BLaER1 treated with 17β-estradiol and CSF1 and Interleukin-3, amounts not matched to agents 10 nM and 100 nM (cell line): ENCODE measurements at regions not wholly inside any gene's neighbourhood (a gene's known extent, or its start where the extent isn't known, plus 50 kb on each side); places are given as distances from the start of the nearest gene placed in this dataset.
A peak's percentile ranks its signal among the peaks of the same experiment; 100 is the strongest.

Experiments
- H3K27ac ChIP-seq, 11 experiments: shearing (Covaris generic); formaldehyde crosslinking; 2 replicates each; pipeline ENCODE4 v1.8.1; 2022
- H3K27me3 ChIP-seq, 11 experiments: shearing (Covaris generic); formaldehyde crosslinking; 2 replicates each; pipeline ENCODE4 v1.8.1; 2022
- H3K36me3 ChIP-seq, 11 experiments: shearing (Covaris generic); formaldehyde crosslinking; 2 replicates each; pipeline ENCODE4 v1.8.1; 2022
- H3K4me1 ChIP-seq, 10 experiments: shearing (Covaris generic); formaldehyde crosslinking; 2 replicates each; pipeline ENCODE4 v1.8.1; 2022
- H3K4me2 ChIP-seq, 11 experiments: shearing (Covaris generic); formaldehyde crosslinking; 2 replicates each; pipeline ENCODE4 v1.8.1; 2022
- H3K4me3 ChIP-seq, 10 experiments: shearing (Covaris generic); formaldehyde crosslinking; 2 replicates each; pipeline ENCODE4 v1.8.1; 2022
- H3K9ac ChIP-seq, 11 experiments: shearing (Covaris generic); formaldehyde crosslinking; 2 replicates each; pipeline ENCODE4 v1.8.1; 2022
- H3K9me3 ChIP-seq, 11 experiments: shearing (Covaris generic); formaldehyde crosslinking; replicated peaks in 1 of 11; 2 replicates each; pipeline ENCODE4 v1.8.1; 2022
- H4K20me1 ChIP-seq, 11 experiments: shearing (Covaris generic); formaldehyde crosslinking; 2 replicates each; pipeline ENCODE4 v1.8.1; 2022
- Cebpa-rat ChIP-seq, 11 experiments: shearing (Covaris generic); IDR thresholded peaks; 2 replicates each; pipeline ENCODE4 v1.8.1; 2022

DNA sequence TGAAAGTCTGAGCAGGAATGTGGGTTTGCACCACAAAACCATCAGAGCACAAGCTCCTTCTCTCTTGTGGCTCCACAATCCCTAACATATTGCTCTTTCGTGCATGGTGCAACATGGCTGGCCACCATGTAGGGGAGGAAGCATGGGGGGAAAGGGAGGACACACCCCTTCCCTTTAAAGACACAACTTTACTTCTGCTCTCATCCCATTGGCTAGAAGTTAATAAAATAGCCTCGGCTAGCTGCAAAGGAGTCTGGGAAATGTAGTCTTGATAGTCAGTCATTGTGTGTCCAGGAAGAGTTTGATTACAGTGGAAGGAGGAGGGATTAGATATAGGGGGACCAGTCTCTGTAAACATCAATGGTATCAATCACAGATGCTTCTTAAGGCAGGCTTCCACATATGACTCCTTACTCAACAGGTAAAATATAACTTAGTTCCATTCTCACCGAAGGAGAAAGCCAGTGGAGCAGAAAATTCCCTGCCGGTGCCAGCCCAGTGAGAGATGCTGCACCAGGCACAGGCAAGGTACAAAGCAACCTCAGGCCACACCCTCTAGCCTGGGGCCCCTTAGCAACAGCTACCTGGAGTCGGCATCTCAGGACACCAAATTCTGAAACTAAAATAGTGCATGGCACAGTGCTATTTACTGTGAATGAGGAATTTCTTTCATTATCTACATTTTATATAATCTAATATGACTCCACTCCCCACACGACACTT lies 124.7 kb upstream of the CTBP2 start:
- TF ChIP-seq Cebpa-rat (IDR thresholded peaks at IDR 0.05), result no peak
- Histone ChIP-seq H3K4me1 (peaks cover 11 to 18% (median 12%) of the 10 kb centered on the region in 10 experiments), H3K27ac (no peak overlapping the region)

DNA sequence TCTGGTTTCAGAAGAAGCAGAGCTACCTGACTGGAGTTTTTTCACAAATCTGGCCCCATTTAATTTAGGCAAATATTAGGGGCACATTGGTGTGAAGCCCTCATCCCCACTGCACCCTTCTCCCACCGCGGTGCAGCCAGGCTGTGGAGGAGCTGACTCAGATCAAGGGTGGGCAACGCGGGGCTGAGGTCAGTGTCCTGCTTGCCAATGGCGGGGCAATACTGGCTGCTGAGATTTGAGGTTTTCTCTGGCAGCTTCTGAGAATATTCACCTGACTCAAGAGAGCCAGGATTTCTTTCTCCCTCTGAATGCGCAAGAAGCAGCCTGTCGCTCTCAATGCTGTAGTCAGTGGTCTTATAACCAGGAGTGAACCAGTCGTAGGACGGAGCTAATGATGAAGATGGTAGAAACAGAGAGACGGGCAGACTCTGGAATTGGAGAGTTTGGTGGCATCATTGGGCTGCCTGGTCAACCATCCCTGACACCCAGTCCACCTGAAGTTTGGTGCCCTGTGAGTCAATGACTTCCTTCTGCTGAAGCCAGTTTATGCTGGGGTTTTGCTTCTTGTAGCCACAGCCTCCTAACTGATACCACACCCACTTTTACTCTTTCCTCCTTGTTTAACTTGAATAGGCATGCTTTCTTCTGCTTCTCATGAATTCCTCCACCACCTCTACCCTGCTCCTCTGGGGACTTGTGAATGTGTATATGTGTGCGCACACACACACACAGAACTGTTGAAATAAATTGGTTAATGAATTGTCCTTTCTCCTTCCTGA lies 123.7 kb upstream of the CTBP2 start:
- Histone ChIP-seq H3K9me3 (peaks cover 2 to 19% (median 11%) of the 10 kb centered on the region in 11 experiments; a peak in 15 of 22 replicates), H4K20me1 (no peaks in the 10 kb centered on the region), H3K36me3 (no peaks in the 10 kb centered on the region), H3K4me2 (peak overlapping the region in 3 of 11 experiments; percentile 53 to 64 (median 55); a peak in 3 of 22 replicates), H3K27me3 (no peaks in the 10 kb centered on the region), H3K9ac (no peak overlapping the region), H3K27ac (no peak overlapping the region), H3K4me3 (no peak overlapping the region), H3K4me1 (peaks cover 11 to 18% (median 12%) of the 10 kb centered on the region in 10 experiments)
- no peak for TF ChIP-seq Cebpa-rat (IDR thresholded peaks at IDR 0.05)

More for the DNA sequence above, 124.7 kb upstream of the CTBP2 start:
- Histone ChIP-seq H3K4me3 (no peak overlapping the region), H3K36me3 (no peaks in the 10 kb centered on the region), H3K9me3 (peaks cover 7 to 23% (median 14%) of the 10 kb centered on the region in 11 experiments; a peak in 15 of 22 replicates), H3K27me3 (no peaks in the 10 kb centered on the region), H4K20me1 (no peaks in the 10 kb centered on the region), H3K4me2 (no peak overlapping the region), H3K9ac (no peak overlapping the region)

DNA sequence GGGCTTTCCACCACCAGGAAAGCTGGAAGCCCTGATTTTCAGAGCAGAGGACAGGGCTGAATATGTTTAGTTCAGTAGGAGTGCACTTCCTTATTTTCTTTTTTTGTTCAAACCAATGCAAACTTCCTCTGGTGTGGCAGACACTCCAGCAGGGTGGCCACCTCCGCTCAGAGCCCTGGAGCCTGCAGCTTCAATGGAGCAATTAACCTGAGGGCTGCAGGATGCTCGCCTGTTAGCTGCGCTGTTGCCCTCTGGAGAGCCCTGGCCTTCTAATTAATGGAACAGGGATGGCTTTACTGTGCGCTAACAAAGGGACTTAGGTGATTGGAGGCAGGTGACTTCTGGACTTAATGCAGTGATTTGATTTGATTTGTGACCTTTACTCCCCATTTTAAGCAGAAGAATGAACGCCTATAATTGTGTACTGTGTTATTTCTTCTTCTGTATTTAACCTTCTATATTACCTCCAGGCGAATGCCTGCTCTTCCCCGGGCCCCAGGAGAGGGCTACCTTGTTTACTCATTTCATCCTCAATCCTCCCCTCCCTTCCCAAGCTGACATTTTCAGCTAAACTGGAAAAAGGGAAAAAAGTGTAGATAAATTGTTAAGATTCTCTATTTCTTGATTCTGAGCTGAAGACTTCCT lies 123.0 kb upstream of the CTBP2 start:
- no peak overlapping the region for H3K4me3 ChIP-seq
- no peaks in the 10 kb centered on the region for H3K27me3 ChIP-seq
- peak overlapping the region; percentile 29 to 64 (median 49); a peak in 20 of 22 replicates for H3K4me2 ChIP-seq
- no peak overlapping the region for H3K9ac ChIP-seq
- no peak for TF ChIP-seq Cebpa-rat (IDR thresholded peaks at IDR 0.05)
- H3K36me3 ChIP-seq, result no peaks in the 10 kb centered on the region
- no peaks in the 10 kb centered on the region for H4K20me1 ChIP-seq
- peaks cover 11 to 18% (median 12%) of the 10 kb centered on the region in 10 experiments for H3K4me1 ChIP-seq
- H3K9me3 ChIP-seq, result peaks cover 0 to 12% (median 7%) of the 10 kb centered on the region in 11 experiments; a peak in 10 of 22 replicates
- peak overlapping the region in 2 of 11 experiments; percentile 18 to 30; a peak in 1 of 22 replicates for H3K27ac ChIP-seq

GRCh38 chr10:125281091-125281490 lies 120.7 kb upstream of the CTBP2 start:
- Histone ChIP-seq H3K4me3 (no peak overlapping the region), H3K4me2 (no peak overlapping the region), H3K27me3 (no peaks in the 10 kb centered on the region), H3K4me1 (peaks cover 11 to 18% (median 12%) of the 10 kb centered on the region in 10 experiments), H3K9ac (no peak overlapping the region), H3K27ac (no peak overlapping the region), H4K20me1 (no peaks in the 10 kb centered on the region), H3K9me3 (peaks cover 0 to 18% (median 7%) of the 10 kb centered on the region in 11 experiments; a peak in 9 of 22 replicates), H3K36me3 (no peaks in the 10 kb centered on the region)
- no peak for TF ChIP-seq Cebpa-rat (IDR thresholded peaks at IDR 0.05)

- Histone ChIP-seq H3K9ac (no peak overlapping the region), H3K4me2 (no peak overlapping the region), H3K4me1 (peaks cover 0 to 6% (median 0%) of the 10 kb centered on the region in 10 experiments; a peak in 3 of 20 replicates), H3K27ac (no peak overlapping the region), H3K36me3 (no peaks in the 10 kb centered on the region), H3K27me3 (no peaks in the 10 kb centered on the region), H3K4me3 (no peak overlapping the region), H4K20me1 (no peaks in the 10 kb centered on the region), H3K9me3 (peaks cover 0 to 13% (median 4%) of the 10 kb centered on the region in 11 experiments; a peak in 6 of 22 replicates)
- TF ChIP-seq Cebpa-rat (IDR thresholded peaks at IDR 0.05), result peak in 2 of 11 experiments; percentile 27 to 62; a peak in 1 of 22 replicates
Observed at GRCh38 chr10:125276133-125276532, 115.8 kb upstream of the CTBP2 start.

- no peak overlapping the region for H3K27ac ChIP-seq
- no peak for TF ChIP-seq Cebpa-rat (IDR thresholded peaks at IDR 0.05)
- no peak overlapping the region for H3K4me3 ChIP-seq
- H3K36me3 ChIP-seq, result no peaks in the 10 kb centered on the region
- no peaks in the 10 kb centered on the region for H4K20me1 ChIP-seq
- no peaks in the 10 kb centered on the region for H3K27me3 ChIP-seq
- peaks cover 0 to 13% (median 4%) of the 10 kb centered on the region in 11 experiments; a peak in 6 of 22 replicates for H3K9me3 ChIP-seq
- peaks cover 0 to 6% (median 0%) of the 10 kb centered on the region in 10 experiments; a peak in 3 of 20 replicates for H3K4me1 ChIP-seq
- H3K4me2 ChIP-seq, result no peak overlapping the region
- H3K9ac ChIP-seq, result no peak overlapping the region
Observed at GRCh38 chr10:125274961-125275360, 114.6 kb upstream of the CTBP2 start.

DNA sequence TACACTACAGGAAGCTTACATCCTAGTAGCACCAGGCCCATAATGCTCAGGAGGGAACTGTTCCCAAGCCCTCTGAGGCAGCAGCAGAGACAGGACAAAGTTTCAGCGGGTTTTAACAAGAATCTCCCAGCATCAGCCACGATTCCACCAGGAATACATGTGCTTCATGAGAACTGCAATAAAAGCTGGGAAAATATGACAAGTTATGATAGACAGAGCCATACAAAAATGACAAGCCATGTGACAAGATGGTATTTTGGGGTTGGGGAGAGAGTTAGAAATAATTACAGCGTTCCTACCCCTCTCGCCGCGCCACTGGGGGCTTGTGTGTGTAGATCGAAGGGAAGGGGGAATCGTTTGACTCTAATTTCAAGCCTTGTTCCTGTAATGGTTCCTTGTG lies 112.7 kb upstream of the CTBP2 start:
- H3K36me3 ChIP-seq, result no peaks in the 10 kb centered on the region
- TF ChIP-seq Cebpa-rat (IDR thresholded peaks at IDR 0.05), result no peak
- no peak overlapping the region for H3K27ac ChIP-seq
- H3K9ac ChIP-seq, result no peak overlapping the region
- H3K27me3 ChIP-seq, result no peaks in the 10 kb centered on the region
- no peak overlapping the region for H3K4me3 ChIP-seq
- no peaks in the 10 kb centered on the region for H4K20me1 ChIP-seq
- no peak overlapping the region for H3K4me2 ChIP-seq
- peaks cover 0 to 13% (median 4%) of the 10 kb centered on the region in 11 experiments; a peak in 6 of 22 replicates for H3K9me3 ChIP-seq
- peaks cover 0 to 6% (median 0%) of the 10 kb centered on the region in 10 experiments; a peak in 3 of 20 replicates for H3K4me1 ChIP-seq

- H3K36me3 ChIP-seq, result no peaks in the 10 kb centered on the region
- no peaks in the 10 kb centered on the region for H4K20me1 ChIP-seq
- no peak overlapping the region for H3K4me3 ChIP-seq
- H3K9ac ChIP-seq, result no peak overlapping the region
- TF ChIP-seq Cebpa-rat (IDR thresholded peaks at IDR 0.05), result no peak
- no peaks in the 10 kb centered on the region for H3K27me3 ChIP-seq
- no peak overlapping the region for H3K27ac ChIP-seq
- no peaks in the 10 kb centered on the region for H3K9me3 ChIP-seq
- no peak overlapping the region for H3K4me2 ChIP-seq
- H3K4me1 ChIP-seq, result peaks cover 0 to 6% (median 0%) of the 10 kb centered on the region in 10 experiments; a peak in 3 of 20 replicates
Observed at GRCh38 chr10:125269716-125270115, 109.4 kb upstream of the CTBP2 start.

DNA sequence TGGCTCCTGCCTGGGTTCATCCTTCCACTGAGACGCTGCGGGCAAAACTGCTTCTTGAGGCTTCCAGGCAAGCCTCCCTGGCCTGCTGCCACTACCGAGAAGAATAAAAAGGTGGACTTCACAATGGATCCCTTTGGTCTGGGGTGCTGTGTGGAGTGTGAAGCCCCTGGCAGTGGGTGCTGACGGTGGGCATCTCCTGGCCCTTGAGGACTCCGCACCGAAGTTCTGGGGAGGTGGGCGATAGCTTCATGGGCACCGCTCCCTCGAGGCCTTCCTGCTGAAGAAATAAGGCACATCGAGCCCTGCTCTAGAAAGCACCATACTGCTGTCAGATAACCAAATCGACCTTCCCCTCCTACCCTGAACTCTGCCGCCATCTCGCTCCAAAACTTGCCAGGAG lies 106.6 kb upstream of the CTBP2 start:
- H4K20me1 ChIP-seq, result no peaks in the 10 kb centered on the region
- peaks cover 0 to under 1% (median 0%) of the 10 kb centered on the region in 11 experiments; a peak in 2 of 22 replicates for H3K9me3 ChIP-seq
- H3K27ac ChIP-seq, result no peak overlapping the region
- H3K4me1 ChIP-seq, result peaks cover 0 to 4% (median 0%) of the 10 kb centered on the region in 10 experiments; a peak in 3 of 20 replicates
- H3K27me3 ChIP-seq, result no peaks in the 10 kb centered on the region
- H3K4me2 ChIP-seq, result no peak overlapping the region
- H3K4me3 ChIP-seq, result no peak overlapping the region
- TF ChIP-seq Cebpa-rat (IDR thresholded peaks at IDR 0.05), result no peak
- H3K9ac ChIP-seq, result no peak overlapping the region
- H3K36me3 ChIP-seq, result no peaks in the 10 kb centered on the region
